Peyer's patch (tissue), 4 donors: ENCODE measurements at regions not wholly inside any gene's neighbourhood (a gene's known extent, or its start where the extent isn't known, plus 50 kb on each side); places are given as distances from the start of the nearest gene placed in this dataset.

Source experiments
- DNase-seq, 3 donors: peaks; one replicate each; pipeline ENCODE4 v3.0.0-alpha.2; 2017 to 2019
- H3K27ac ChIP-seq, 4 donors: fragments of 200-600 bp; sonication (generic); one replicate each; pipeline ENCODE4 v1.5.1; 2016 to 2019
- H3K27me3 ChIP-seq, 2 donors: fragments of 200-600 bp; sonication (generic); one replicate each; pipeline ENCODE4 v1.5.1; 2019
- H3K36me3 ChIP-seq, 3 donors: fragments of 200-600 bp; sonication (generic); one replicate each; pipeline ENCODE4 v1.5.1; 2016 to 2019
- H3K4me1 ChIP-seq, 4 donors: fragments of 200-600 bp; sonication (generic); one replicate each; pipeline ENCODE4 v1.5.1; 2016 to 2019
- H3K4me3 ChIP-seq, 4 donors: fragments of 200-600 bp; sonication (generic); 1 replicate in 3 of 4; 2 replicates in 1 of 4; pipeline ENCODE4 v1.5.1; 2016 to 2019; ENCODE audit warnings: mild to moderate bottlenecking in 1 of 4
- H3K9me3 ChIP-seq, 4 donors: fragments of 200-600 bp; sonication (generic); one replicate each; pipeline ENCODE4 v1.5.1; 2016 to 2019; ENCODE audit warnings: mild to moderate bottlenecking in 1 of 4
- CTCF ChIP-seq, 6 experiments: fragments of 450-650 bp in 4 of 6; fragments of 200-600 bp in 2 of 6; sonication (generic) in 1 of 6; IDR thresholded peaks; one replicate each; pipeline ENCODE4 v1.5.1; 2017 to 2019; ENCODE audit warnings: antibody characterized with exemption in 6 of 6, mild to moderate bottlenecking in 3 of 6, moderate library complexity in 1 of 6
- POLR2A ChIP-seq, 2 donors: fragments of 450-650 bp; IDR thresholded peaks; one replicate each; pipeline ENCODE4 v1.5.1; 2017; ENCODE audit warnings: antibody characterized with exemption in 2 of 2, mild to moderate bottlenecking in 2 of 2, moderate library complexity in 2 of 2

DNA sequence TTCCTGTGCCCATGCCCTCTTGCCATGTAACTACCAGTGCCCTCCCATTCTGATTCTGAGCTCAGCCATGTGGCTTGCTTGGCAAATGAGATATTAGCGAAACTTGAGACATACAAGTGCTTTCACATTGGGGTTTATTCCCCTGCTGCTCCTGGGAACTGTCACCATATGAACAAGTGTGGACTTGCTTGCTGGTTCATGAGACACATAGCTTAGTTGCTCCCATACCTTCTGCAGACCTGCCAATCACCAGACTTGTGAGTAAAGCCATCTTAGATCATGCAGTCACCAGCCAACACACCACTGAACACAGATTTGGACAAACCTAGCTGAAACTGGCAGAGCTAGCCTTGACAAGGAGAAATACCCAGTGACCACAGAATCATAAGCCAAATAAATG lies 155.1 kb downstream of the SS18 start:
- H3K9me3 ChIP-seq, result no peaks in the 10 kb centered on the region
- no peaks in the 10 kb centered on the region for H3K4me1 ChIP-seq
- no peak for DNase-seq
- H3K27me3 ChIP-seq, result no peaks in the 10 kb centered on the region
- TF ChIP-seq CTCF (IDR thresholded peaks at IDR 0.05) (no peak), POLR2A (IDR thresholded peaks at IDR 0.05) (no peak)
- H3K4me3 ChIP-seq, result no peak overlapping the region
- no peaks in the 10 kb centered on the region for H3K36me3 ChIP-seq
- no peak overlapping the region for H3K27ac ChIP-seq

DNA sequence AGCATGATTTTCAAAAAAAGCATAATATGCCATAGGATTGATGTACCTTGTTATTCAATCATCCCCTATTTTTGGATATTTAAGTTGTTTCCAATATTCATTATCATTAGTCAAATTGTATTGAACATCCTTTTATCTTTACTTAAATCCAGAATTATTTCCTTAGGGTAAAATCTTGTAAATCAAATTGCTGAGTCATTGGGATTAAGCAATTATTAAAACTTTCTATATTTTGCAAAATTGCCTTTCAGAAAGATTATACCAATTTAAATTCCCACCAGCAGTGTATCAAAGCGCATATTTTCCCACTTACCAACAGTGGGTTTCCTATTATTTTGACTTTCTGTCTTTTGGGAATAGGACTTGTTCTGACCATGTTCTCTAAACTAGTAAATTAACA lies 159.3 kb downstream of the SS18 start:
- Histone ChIP-seq H3K27ac (no peak overlapping the region), H3K9me3 (no peaks in the 10 kb centered on the region), H3K27me3 (no peaks in the 10 kb centered on the region), H3K4me1 (no peaks in the 10 kb centered on the region), H3K36me3 (no peaks in the 10 kb centered on the region), H3K4me3 (no peak overlapping the region)
- TF ChIP-seq CTCF (IDR thresholded peaks at IDR 0.05) (no peak), POLR2A (IDR thresholded peaks at IDR 0.05) (no peak)
- no peak for DNase-seq

GRCh38 chr18:25929787-25930186 lies 160.6 kb downstream of the SS18 start:
- no peak overlapping the region for H3K27ac ChIP-seq
- TF ChIP-seq CTCF (IDR thresholded peaks at IDR 0.05) (no peak), POLR2A (IDR thresholded peaks at IDR 0.05) (no peak)
- H3K4me3 ChIP-seq, result no peak overlapping the region
- no peaks in the 10 kb centered on the region for H3K9me3 ChIP-seq
- H3K4me1 ChIP-seq, result no peaks in the 10 kb centered on the region
- H3K36me3 ChIP-seq, result no peaks in the 10 kb centered on the region
- DNase-seq, result no peak
- H3K27me3 ChIP-seq, result no peaks in the 10 kb centered on the region

DNA sequence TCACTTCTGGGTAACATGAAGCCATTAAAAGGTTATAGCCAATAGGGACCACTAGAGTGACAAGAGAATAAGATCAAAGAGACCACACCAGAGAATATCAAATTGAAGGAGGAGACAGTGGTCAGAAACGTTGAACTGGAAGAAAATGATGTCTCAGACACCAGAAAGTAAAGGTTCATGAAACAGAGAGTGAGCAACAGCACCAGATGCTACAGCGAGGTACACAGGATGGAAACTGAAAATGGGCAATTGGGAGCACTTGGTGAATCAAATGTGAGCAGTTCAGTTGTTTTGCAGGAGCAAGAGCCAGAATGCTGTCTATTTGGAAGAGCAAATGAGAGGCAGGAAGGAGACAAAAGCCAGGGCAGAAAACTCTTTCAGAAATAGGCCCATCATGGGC lies 162.6 kb downstream of the SS18 start:
- H3K36me3 ChIP-seq, result no peaks in the 10 kb centered on the region

DNA sequence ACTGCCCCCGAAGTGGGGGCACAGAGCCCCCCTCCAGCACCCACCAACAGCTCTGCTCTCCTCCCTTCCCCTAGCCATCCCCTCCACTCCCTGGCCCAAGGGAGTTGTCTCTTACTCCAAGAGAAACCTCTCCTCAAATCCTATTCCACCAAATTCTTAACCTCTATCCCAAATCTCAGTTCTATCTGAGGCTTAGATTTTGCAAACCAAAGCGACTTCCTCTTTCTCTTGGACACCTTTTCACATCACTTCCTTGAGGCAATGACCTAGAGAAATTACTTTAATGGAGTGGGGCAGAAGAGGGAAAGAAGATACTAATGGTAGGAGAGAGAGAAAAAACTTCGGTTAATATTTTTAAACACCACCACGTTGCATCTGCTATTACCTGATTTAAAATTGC lies 167.2 kb downstream of the SS18 start:
- no peaks in the 10 kb centered on the region for H3K4me1 ChIP-seq
- no peak for TF ChIP-seq POLR2A (IDR thresholded peaks at IDR 0.05)
- no peak for TF ChIP-seq CTCF (IDR thresholded peaks at IDR 0.05)
- no peaks in the 10 kb centered on the region for H3K9me3 ChIP-seq
- H3K4me3 ChIP-seq, result no peak overlapping the region
- no peak overlapping the region for H3K27ac ChIP-seq
- H3K27me3 ChIP-seq, result no peaks in the 10 kb centered on the region
- no peaks in the 10 kb centered on the region for H3K36me3 ChIP-seq
- DNase-seq, result no peak

More for the DNA sequence above, 162.6 kb downstream of the SS18 start:
- TF ChIP-seq CTCF (IDR thresholded peaks at IDR 0.05) (no peak), POLR2A (IDR thresholded peaks at IDR 0.05) (no peak)
- H3K4me1 ChIP-seq, result no peaks in the 10 kb centered on the region
- H3K4me3 ChIP-seq, result no peak overlapping the region
- H3K27me3 ChIP-seq, result no peaks in the 10 kb centered on the region
- no peak overlapping the region for H3K27ac ChIP-seq
- no peak for DNase-seq
- no peaks in the 10 kb centered on the region for H3K9me3 ChIP-seq
